CD8-positive, alpha-beta memory T cell (primary cell): ENCODE measurements at regions not wholly inside any gene's neighbourhood (a gene's known extent, or its start where the extent isn't known, plus 50 kb on each side); places are given as distances from the start of the nearest gene placed in this dataset.

Source experiments
- CTCF ChIA-PET: fragments of 350-600 bp; sonication (Branson Sonifier 250); formaldehyde crosslinking; loops from one replicate; lab custom pipeline; 2021; ENCODE audit warnings: antibody characterized with exemption; lab: Charles Lee
- POLR2A ChIA-PET: fragments of 350-600 bp; sonication (Branson Sonifier 250); formaldehyde crosslinking; loops from one replicate; lab custom pipeline; 2021; ENCODE audit warnings: antibody characterized with exemption; lab: Charles Lee
- DNase-seq, 5 donors: peaks; one replicate each; pipeline versions ENCODE4 v3.0.0 to v3.0.0-alpha.2; 2020 to 2022; ENCODE audit warnings: mixed read lengths in 1 of 5
- H3K27ac ChIP-seq: one replicate; pipeline ENCODE4 v1.7.0; 2013; ENCODE audit warnings: low read depth, mild to moderate bottlenecking, low read length, moderate library complexity
- H3K27me3 ChIP-seq: 2 replicates; pipeline ENCODE4 v1.7.0; 2013; ENCODE audit warnings: low read length, mild to moderate bottlenecking; ENCODE audit not compliant: insufficient read depth, poor library complexity, severe bottlenecking
- H3K36me3 ChIP-seq: 2 replicates; pipeline ENCODE4 v1.7.0; 2013; ENCODE audit warnings: mild to moderate bottlenecking, low read length, moderate library complexity; ENCODE audit not compliant: insufficient read depth
- H3K4me1 ChIP-seq: 2 replicates; pipeline ENCODE4 v1.7.0; 2013; ENCODE audit warnings: mild to moderate bottlenecking, low read length, moderate library complexity; ENCODE audit not compliant: insufficient read depth
- H3K4me3 ChIP-seq: 2 replicates; pipeline ENCODE4 v1.7.0; 2013; ENCODE audit warnings: mild to moderate bottlenecking, low read length
- H3K9me3 ChIP-seq: 2 replicates; pipeline ENCODE4 v1.7.0; 2013; ENCODE audit warnings: mild to moderate bottlenecking, low read length
- H3K27ac Mint-ChIP-seq, 8 donors: one replicate each; pipeline ENCODE4 v1.8.0; 2020 to 2021; ENCODE audit warnings: mixed read lengths in 8 of 8, mild to moderate bottlenecking in 6 of 8, inconsistent platforms in 3 of 8, moderate library complexity in 3 of 8
- H3K27me3 Mint-ChIP-seq, 2 donors: one replicate each; pipeline ENCODE4 v1.8.0; 2020 to 2021; ENCODE audit warnings: mixed read lengths in 2 of 2, mild to moderate bottlenecking in 1 of 2, moderate library complexity in 1 of 2
- H3K36me3 Mint-ChIP-seq, 3 donors: one replicate each; pipeline ENCODE4 v1.8.0; 2020 to 2021; ENCODE audit warnings: mixed read lengths in 3 of 3, inconsistent platforms in 1 of 3, mild to moderate bottlenecking in 1 of 3
- H3K4me1 Mint-ChIP-seq, 3 donors: one replicate each; pipeline ENCODE4 v1.8.0; 2020 to 2021; ENCODE audit warnings: mixed read lengths in 3 of 3, inconsistent platforms in 1 of 3, mild to moderate bottlenecking in 1 of 3
- H3K4me3 Mint-ChIP-seq, 7 donors: one replicate each; pipeline ENCODE4 v1.8.0; 2020 to 2021; ENCODE audit warnings: mixed read lengths in 7 of 7, mild to moderate bottlenecking in 6 of 7, moderate library complexity in 4 of 7, inconsistent platforms in 2 of 7
- H3K9me3 Mint-ChIP-seq, 5 donors: one replicate each; pipeline ENCODE4 v1.8.0; 2020 to 2022; ENCODE audit warnings: mixed read lengths in 5 of 5, mild to moderate bottlenecking in 3 of 5, moderate library complexity in 2 of 5, inconsistent platforms in 1 of 5

DNA sequence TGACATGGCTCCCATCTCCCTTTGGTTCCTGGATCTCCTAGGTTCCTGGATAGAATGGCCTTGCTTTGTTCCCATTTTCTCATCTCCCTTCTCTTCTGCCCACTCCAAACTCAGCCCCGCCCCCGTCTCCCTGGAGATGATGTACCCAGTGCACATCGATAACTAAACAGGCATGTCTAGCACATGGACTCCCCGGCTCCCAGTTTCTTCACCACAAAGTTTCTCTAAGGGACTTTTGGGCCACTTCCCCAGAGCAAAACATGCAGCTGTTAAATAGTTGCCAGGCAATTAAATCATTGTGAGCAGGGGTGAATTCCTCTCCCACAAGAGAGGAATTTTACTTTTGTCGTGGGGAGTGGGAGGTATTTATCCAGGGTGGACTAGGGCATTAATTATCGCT, 259.0 kb downstream of the GADD45G start:
- Histone ChIP-seq H3K9me3 (no peaks in the 10 kb centered on the region), H3K27ac (no peak overlapping the region), H3K4me3 (no peak overlapping the region), H3K36me3 (no peaks in the 10 kb centered on the region), H3K27me3 (no peaks in the 10 kb centered on the region), H3K4me1 (no peaks in the 10 kb centered on the region)
- Mint-ChIP-seq H3K4me3 (no peak overlapping the region), H3K36me3 (no peaks in the 10 kb centered on the region), H3K27me3 (peaks cover 4 to 13% of the 10 kb centered on the region in 2 donors), H3K9me3 (no peaks in the 10 kb centered on the region), H3K4me1 (no peaks in the 10 kb centered on the region), H3K27ac (no peak overlapping the region)
- DNase-seq = no peak
- POLR2A ChIA-PET = no interaction called here
- CTCF ChIA-PET = no interaction called here

DNA sequence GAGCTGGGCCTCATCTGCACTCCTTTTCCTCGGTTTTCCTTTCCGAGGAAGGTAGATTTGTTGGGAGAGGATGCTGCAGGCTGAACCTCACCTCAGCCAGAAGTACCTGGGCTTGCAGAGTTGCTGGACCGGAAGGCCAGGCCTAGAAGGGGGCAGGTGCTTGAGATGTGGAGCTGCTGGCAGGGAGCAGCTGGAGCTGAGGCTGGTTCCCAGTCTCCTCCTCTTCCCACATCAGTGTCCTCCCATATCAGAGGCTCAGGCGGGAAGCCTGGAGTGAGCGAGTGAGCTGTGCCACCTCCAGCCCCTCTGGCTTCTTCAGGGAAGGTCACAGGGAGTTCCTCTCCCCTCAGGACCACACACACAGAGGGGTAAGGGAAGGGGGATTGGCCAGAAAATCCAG, 259.4 kb downstream of the GADD45G start:
- peaks cover 4 to 9% of the 10 kb centered on the region in 2 donors for H3K27me3 Mint-ChIP-seq
- no peak overlapping the region for H3K4me3 Mint-ChIP-seq
- H3K9me3 Mint-ChIP-seq = no peaks in the 10 kb centered on the region
- CTCF ChIA-PET = no interaction called here
- Histone ChIP-seq H3K4me3 (no peak overlapping the region), H3K27ac (no peak overlapping the region), H3K27me3 (no peaks in the 10 kb centered on the region), H3K36me3 (no peaks in the 10 kb centered on the region), H3K9me3 (no peaks in the 10 kb centered on the region), H3K4me1 (no peaks in the 10 kb centered on the region)
- no peaks in the 10 kb centered on the region for H3K36me3 Mint-ChIP-seq
- H3K27ac Mint-ChIP-seq = no peak overlapping the region
- no peak for DNase-seq
- H3K4me1 Mint-ChIP-seq = no peaks in the 10 kb centered on the region
- POLR2A ChIA-PET = no interaction called here

DNA sequence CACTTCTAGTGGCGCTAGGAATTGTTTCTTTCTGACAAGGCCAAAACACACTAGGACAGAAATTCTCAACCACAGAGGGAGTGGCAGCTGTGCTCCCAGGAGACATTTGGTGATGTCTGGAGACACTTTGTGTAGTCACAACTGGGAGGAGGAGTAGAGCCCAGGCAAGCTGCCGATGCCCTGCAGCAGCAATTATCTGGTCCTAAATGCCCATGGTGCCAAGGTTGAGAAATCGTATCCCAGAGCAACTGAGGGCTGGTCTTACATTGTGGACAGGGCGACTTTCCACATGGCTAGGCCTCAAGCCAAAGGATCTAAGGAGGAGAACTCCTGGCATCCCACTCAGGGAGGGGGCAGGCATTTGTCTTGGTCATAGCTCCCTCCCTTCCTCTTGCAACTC, 259.9 kb downstream of the GADD45G start:
- H3K27ac Mint-ChIP-seq = no peak overlapping the region
- no peaks in the 10 kb centered on the region for H3K9me3 Mint-ChIP-seq

DNA sequence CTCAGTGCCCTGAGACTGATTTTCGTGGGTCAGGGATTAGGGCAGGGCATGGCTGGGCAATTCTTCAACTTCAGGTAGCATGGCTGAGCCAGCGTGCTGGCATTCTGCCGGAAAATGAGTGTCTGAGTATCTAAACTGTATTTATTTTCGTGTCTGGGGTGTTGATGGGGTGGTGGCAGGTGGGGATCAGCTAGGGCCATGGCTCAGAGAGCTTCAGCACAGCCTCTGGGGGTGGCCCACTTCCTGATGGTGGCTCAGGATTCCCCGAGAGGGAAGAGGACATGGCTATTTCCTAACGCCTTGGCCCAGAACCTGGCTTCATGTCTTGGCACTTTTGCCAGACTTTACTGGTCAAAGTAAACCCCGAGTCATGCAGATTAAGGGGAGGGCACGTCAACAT, 260.5 kb downstream of the GADD45G start:
- POLR2A ChIA-PET = no interaction called here
- Histone ChIP-seq H3K9me3 (no peaks in the 10 kb centered on the region), H3K27ac (no peak overlapping the region), H3K36me3 (no peaks in the 10 kb centered on the region), H3K27me3 (no peaks in the 10 kb centered on the region), H3K4me3 (no peak overlapping the region), H3K4me1 (no peaks in the 10 kb centered on the region)
- H3K27ac Mint-ChIP-seq = no peak overlapping the region
- no peaks in the 10 kb centered on the region for H3K36me3 Mint-ChIP-seq
- H3K9me3 Mint-ChIP-seq = no peaks in the 10 kb centered on the region
- CTCF ChIA-PET = no interaction called here
- no peak for DNase-seq
- no peaks in the 10 kb centered on the region for H3K4me1 Mint-ChIP-seq
- H3K27me3 Mint-ChIP-seq = peaks cover 4 to 7% of the 10 kb centered on the region in 2 donors
- no peak overlapping the region for H3K4me3 Mint-ChIP-seq

More for the DNA sequence above, 259.9 kb downstream of the GADD45G start:
- ChIA-PET CTCF (no interaction called here), POLR2A (no interaction called here)
- no peaks in the 10 kb centered on the region for H3K4me1 ChIP-seq
- DNase-seq = no peak
- no peaks in the 10 kb centered on the region for H3K9me3 ChIP-seq
- no peaks in the 10 kb centered on the region for H3K27me3 ChIP-seq
- peaks cover 4 to 7% of the 10 kb centered on the region in 2 donors for H3K27me3 Mint-ChIP-seq
- H3K27ac ChIP-seq = no peak overlapping the region
- H3K4me1 Mint-ChIP-seq = no peaks in the 10 kb centered on the region
- no peak overlapping the region for H3K4me3 ChIP-seq
- no peak overlapping the region for H3K4me3 Mint-ChIP-seq
- H3K36me3 ChIP-seq = no peaks in the 10 kb centered on the region
- no peaks in the 10 kb centered on the region for H3K36me3 Mint-ChIP-seq

DNA sequence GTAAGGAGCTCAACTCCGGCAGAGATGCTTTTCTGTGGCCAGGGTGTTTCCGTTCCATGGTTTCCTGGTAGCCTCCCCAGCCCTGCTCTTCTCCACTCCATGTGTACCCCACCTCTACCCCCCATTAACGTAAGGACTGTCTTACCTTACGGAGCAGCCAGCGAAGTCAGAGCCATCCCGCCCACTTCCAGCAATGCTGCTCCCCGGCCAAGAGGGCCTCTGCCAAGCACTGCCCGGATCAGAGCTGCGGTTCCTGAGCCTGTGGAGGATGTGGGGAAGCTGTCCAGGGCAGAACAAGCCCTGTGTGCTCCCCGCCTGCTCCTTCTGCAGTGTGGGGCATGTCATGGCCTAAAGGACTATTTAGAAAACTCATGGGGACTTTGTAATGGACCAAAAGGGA, 261.2 kb downstream of the GADD45G start:
- ChIA-PET POLR2A (no interaction called here), CTCF (no interaction called here)
- Histone ChIP-seq H3K27me3 (no peaks in the 10 kb centered on the region), H3K9me3 (no peaks in the 10 kb centered on the region), H3K4me1 (no peaks in the 10 kb centered on the region), H3K4me3 (no peak overlapping the region), H3K36me3 (no peaks in the 10 kb centered on the region), H3K27ac (no peak overlapping the region)
- Mint-ChIP-seq H3K4me3 (no peak overlapping the region), H3K4me1 (no peaks in the 10 kb centered on the region), H3K36me3 (no peaks in the 10 kb centered on the region), H3K27ac (no peak overlapping the region), H3K9me3 (no peaks in the 10 kb centered on the region), H3K27me3 (peaks cover 4 to 5% of the 10 kb centered on the region in 2 donors)
- no peak for DNase-seq

DNA sequence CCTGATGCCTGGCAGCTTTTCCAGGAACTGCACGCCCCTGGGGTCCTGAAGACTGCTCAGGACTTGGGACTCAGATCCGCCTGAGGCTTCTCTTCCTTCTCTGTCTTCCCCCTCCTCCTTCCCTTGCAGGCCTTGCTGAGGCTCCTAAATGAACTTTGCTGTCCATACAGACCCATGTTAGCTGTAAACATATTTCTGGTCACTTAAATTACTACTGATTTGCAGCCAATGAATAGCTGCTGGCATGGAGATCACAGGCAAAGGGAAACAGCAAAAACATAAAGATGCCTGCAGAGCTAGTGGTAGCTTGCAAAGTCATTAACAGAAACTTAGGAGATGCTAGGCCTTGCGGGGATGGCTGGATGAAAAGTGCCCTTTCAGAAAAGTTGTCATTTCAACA, 261.9 kb downstream of the GADD45G start:
- ChIA-PET POLR2A (no interaction called here), CTCF (no interaction called here)

DNA sequence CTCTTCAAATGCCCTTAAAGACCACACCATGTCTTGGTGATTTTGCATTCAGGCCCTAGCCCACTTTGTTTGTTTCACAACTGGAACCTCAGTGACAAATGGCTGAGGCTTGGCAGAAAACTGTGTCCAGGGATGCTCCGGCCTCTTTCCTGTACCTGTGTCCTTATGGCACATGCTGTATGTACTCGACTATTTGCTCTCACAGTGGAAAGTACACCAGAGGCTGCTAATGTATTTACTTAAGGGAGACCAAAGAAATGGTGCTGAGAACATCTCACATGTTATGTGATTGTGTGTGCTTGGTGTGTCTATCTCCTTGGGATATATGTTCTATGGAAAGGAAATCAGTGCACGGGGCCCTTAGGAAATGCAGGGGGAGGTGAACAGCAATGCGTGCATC, 263.3 kb downstream of the GADD45G start:
- H3K9me3 ChIP-seq = no peaks in the 10 kb centered on the region
- no peaks in the 10 kb centered on the region for H3K9me3 Mint-ChIP-seq
- no peaks in the 10 kb centered on the region for H3K4me1 ChIP-seq
- POLR2A ChIA-PET = no interaction called here
- H3K27me3 ChIP-seq = no peaks in the 10 kb centered on the region
- no peak overlapping the region for H3K4me3 Mint-ChIP-seq
- CTCF ChIA-PET = no interaction called here
- H3K27ac ChIP-seq = no peak overlapping the region
- H3K27me3 Mint-ChIP-seq = peaks cover 0 to 7% of the 10 kb centered on the region in 2 donors
- no peaks in the 10 kb centered on the region for H3K4me1 Mint-ChIP-seq
- H3K36me3 Mint-ChIP-seq = no peaks in the 10 kb centered on the region
- H3K4me3 ChIP-seq = no peak overlapping the region
- no peaks in the 10 kb centered on the region for H3K36me3 ChIP-seq
- no peak for DNase-seq
- H3K27ac Mint-ChIP-seq = no peak overlapping the region

More for the DNA sequence above, 261.9 kb downstream of the GADD45G start:
- H3K36me3 Mint-ChIP-seq = no peaks in the 10 kb centered on the region
- Histone ChIP-seq H3K4me1 (no peaks in the 10 kb centered on the region), H3K36me3 (no peaks in the 10 kb centered on the region), H3K4me3 (no peak overlapping the region), H3K27ac (no peak overlapping the region), H3K9me3 (no peaks in the 10 kb centered on the region), H3K27me3 (no peaks in the 10 kb centered on the region)
- no peaks in the 10 kb centered on the region for H3K4me1 Mint-ChIP-seq
- H3K27ac Mint-ChIP-seq = peak overlapping the region in 1 of 8 donors; percentile 54
- peaks cover 0 to 7% of the 10 kb centered on the region in 2 donors for H3K27me3 Mint-ChIP-seq
- H3K9me3 Mint-ChIP-seq = no peaks in the 10 kb centered on the region
- DNase-seq = no peak
- H3K4me3 Mint-ChIP-seq = no peak overlapping the region

DNA sequence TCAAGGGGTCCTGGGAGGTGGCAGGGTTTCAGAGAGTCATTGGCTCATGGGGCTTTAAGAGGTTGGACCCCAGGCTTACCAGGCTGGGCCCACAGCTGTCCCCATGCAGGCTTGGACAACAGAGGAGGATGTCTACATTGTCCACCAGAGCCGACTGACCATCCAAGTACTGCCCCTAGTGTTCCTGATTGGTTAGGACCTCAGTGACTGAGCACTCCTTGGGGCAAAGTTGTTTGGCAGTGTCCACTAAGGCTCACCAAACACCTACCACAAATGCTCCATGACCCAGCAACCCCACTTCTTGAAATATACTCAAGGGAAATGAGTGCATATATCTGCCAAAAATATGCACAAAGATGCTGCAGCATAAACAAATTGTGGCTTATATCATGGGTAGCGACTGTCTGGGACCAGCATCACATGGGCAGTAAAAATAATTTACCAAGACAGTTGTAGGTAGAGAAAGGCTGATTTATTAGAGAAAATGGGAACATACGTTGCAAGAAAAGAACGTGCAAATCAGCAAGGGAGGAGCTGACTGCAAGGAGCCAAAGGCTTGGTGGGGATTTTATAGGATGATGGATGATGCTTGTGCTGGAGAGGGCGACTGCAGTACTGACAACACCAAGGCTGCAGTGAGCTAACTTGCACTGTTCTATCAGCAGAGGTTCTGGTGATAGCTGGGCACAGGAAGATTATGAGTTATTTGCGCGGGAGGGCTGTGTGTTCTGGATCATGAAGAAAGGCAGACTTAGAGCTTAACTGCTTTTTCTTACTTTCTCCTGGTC, 265.2 kb downstream of the GADD45G start:
- Histone ChIP-seq H3K27me3 (no peaks in the 10 kb centered on the region), H3K4me1 (no peaks in the 10 kb centered on the region), H3K36me3 (no peaks in the 10 kb centered on the region), H3K4me3 (no peak overlapping the region), H3K27ac (no peak overlapping the region), H3K9me3 (no peaks in the 10 kb centered on the region)
- no peak for DNase-seq
- no peaks in the 10 kb centered on the region for H3K4me1 Mint-ChIP-seq
- no peak overlapping the region for H3K27ac Mint-ChIP-seq
- no peak overlapping the region for H3K4me3 Mint-ChIP-seq
- peaks cover 0 to 3% of the 10 kb centered on the region in 2 donors for H3K27me3 Mint-ChIP-seq
- CTCF ChIA-PET = no interaction called here
- POLR2A ChIA-PET = no interaction called here
- H3K9me3 Mint-ChIP-seq = no peaks in the 10 kb centered on the region
- H3K36me3 Mint-ChIP-seq = no peaks in the 10 kb centered on the region
